ENCODE measurements at regions not wholly inside any gene's neighbourhood (a gene's known extent, or its start where the extent isn't known, plus 50 kb on each side); places are given as distances from the start of the nearest gene placed in this dataset.
"Not testable (repeated sequence)": the region's sequence is repeated elsewhere in the genome, so short reads cannot be mapped to it uniquely, and the experiment has no call there.

GRCh38 chr3:103218793-103219192 lies 784.0 kb downstream of the ZPLD1 start:
- no peak for DNase-seq (ENCODE audit: low read depth)
- no peak for TF ChIP-seq CTCF (IDR thresholded peaks at IDR 0.05; ENCODE audit: insufficient read depth, low read length)
- no peak overlapping the region for H3K4me3 ChIP-seq (ENCODE audit: low read depth, low read length)

- TF ChIP-seq CTCF (IDR thresholded peaks at IDR 0.05; ENCODE audit: insufficient read depth, low read length), result no peak
- no peak for DNase-seq (ENCODE audit: low read depth)
- H3K4me3 ChIP-seq (ENCODE audit: low read depth, low read length), result no peak overlapping the region
Observed at GRCh38 chr3:103227651-103228050, 792.8 kb downstream of the ZPLD1 start.

- TF ChIP-seq CTCF (IDR thresholded peaks at IDR 0.05; ENCODE audit: insufficient read depth, low read length), result no peak
- H3K4me3 ChIP-seq (ENCODE audit: low read depth, low read length), result no peak overlapping the region
- no peak for DNase-seq (ENCODE audit: low read depth)
Observed at GRCh38 chr3:103247459-103247858, 812.6 kb downstream of the ZPLD1 start.

GRCh38 chr3:103254827-103255226 lies 820.0 kb downstream of the ZPLD1 start:
- DNase-seq (ENCODE audit: low read depth); H3K4me3 ChIP-seq (ENCODE audit: low read depth, low read length): not testable (repeated sequence)

- TF ChIP-seq CTCF (IDR thresholded peaks at IDR 0.05; ENCODE audit: insufficient read depth, low read length), result no peak
- no peak for DNase-seq (ENCODE audit: low read depth)
- H3K4me3 ChIP-seq (ENCODE audit: low read depth, low read length), result no peak overlapping the region
Observed at GRCh38 chr3:103269287-103269686, 834.5 kb downstream of the ZPLD1 start.

GRCh38 chr3:103271575-103271974 lies 836.8 kb downstream of the ZPLD1 start:
- TF ChIP-seq CTCF (IDR thresholded peaks at IDR 0.05; ENCODE audit: insufficient read depth, low read length), result no peak
- DNase-seq (ENCODE audit: low read depth), result no peak
- H3K4me3 ChIP-seq (ENCODE audit: low read depth, low read length), result no peak overlapping the region

GRCh38 chr3:103295974-103296570 lies 861.3 kb downstream of the ZPLD1 start:
- no peak for DNase-seq (ENCODE audit: low read depth)
- TF ChIP-seq CTCF (IDR thresholded peaks at IDR 0.05; ENCODE audit: insufficient read depth, low read length), result no peak
- H3K4me3 ChIP-seq (ENCODE audit: low read depth, low read length), result no peak overlapping the region

GRCh38 chr3:103297502-103297901 lies 862.7 kb downstream of the ZPLD1 start:
- not testable (repeated sequence) for H3K4me3 ChIP-seq (ENCODE audit: low read depth, low read length); DNase-seq (ENCODE audit: low read depth)

All from fibroblast of the aortic adventitia (primary cell).